Skin of body (tissue), 1 donor: ENCODE measurements at regions not wholly inside any gene's neighbourhood (a gene's known extent, or its start where the extent isn't known, plus 50 kb on each side); places are given as distances from the start of the nearest gene placed in this dataset.
"Not testable (repeated sequence)": the region's sequence is repeated elsewhere in the genome, so short reads cannot be mapped to it uniquely, and the experiment has no call there.

Source experiments
- DNase-seq: peaks from one replicate; lab custom pipeline; 2025; lab: John Stamatoyannopoulos, UW

DNA sequence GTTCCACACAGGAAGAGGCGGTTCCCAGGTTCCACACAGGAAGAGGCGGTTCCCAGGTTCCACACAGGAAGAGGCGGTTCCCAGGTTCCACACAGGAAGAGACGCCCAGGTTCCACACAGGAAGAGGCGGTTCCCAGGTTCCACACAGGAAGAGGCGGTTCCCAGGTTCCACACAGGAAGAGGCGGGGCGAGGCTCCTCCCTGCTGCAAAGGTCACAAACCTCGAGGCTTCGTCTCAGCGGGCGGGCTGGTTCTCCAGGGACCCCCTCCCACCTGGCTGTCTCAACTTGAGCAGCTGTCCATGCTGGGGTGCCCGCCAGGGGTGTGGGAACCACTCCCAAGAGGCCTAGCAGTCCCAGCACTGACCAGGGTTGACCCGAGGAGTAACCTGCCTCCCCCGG lies 94.3 kb upstream of the RUFY1 start:
- not testable (repeated sequence) for DNase-seq

- no peak for DNase-seq
Measured at GRCh38 chr5:179455320-179455719, 95.0 kb upstream of the RUFY1 start.

GRCh38 chr5:179454356-179454755 lies 96.0 kb upstream of the RUFY1 start:
- DNase-seq = no peak

DNA sequence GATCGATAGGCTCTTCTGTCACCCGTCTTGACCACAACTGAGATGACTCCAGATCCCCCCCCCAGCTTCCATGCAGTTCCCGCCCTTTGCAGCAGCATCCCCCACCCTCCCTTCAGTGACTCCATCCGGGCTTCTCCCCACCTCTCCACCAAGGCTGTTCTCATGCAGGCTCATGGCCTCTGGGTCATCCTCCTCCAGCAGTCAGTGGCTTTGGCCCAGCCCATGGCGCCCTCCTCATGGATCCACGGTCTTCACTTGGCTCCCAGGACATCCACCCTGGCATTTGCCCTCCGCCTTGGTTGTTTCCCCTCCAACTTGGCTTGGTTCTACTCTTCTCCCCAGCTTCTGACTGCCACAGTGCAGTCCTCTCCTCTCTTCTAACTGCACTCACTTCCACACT lies 96.7 kb upstream of the RUFY1 start:
- no peak for DNase-seq

DNA sequence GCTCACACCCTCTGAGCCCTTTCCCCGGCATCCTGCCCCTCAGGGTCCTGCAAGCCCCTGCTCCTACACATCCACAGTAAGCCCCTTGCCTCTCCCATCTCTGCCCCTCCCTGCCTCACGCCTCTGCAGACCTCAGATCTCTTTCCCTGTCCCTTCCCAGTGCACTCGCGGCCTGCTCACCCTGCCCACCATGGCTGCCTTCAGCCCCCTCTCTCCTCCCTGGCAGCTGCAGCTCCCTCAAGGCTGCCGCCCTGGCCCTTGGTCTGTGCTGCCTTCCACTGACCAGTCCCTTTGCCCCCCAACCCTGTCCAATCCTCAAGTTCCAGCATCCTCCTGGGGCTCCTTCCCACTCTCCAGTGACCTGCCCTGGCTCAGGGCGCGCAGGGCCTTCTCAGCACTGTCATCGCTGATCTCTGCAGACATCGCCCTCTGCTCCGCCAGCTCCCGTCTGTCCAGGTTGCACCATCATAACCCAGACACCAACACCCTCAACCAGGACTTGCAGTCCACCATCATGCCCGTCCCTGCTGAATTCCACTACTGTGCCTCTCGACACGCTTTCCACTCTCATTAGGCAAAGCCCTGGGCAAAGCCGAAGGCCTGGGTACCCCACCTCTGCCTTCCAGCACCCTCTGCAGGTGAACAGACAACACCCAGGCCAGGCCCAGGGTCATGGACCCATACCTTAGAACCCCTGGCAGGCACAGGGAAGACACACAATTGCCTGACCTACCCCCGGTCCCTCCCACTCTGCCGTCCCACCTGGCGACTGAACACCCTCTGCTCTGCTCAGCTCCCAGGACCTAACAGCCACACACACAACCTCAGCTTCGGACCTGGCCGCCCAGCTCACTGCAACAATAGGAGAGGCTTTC lies 97.8 kb upstream of the RUFY1 start:
- DNase-seq = no peak

- DNase-seq = no peak
Measured at GRCh38 chr5:179451828-179452196, 98.5 kb upstream of the RUFY1 start.

- no peak for DNase-seq
Measured at GRCh38 chr5:179451114-179451827, 99.1 kb upstream of the RUFY1 start.

- DNase-seq = not testable (repeated sequence)
Measured at GRCh38 chr5:179449950-179450349, 100.4 kb upstream of the RUFY1 start.

DNA sequence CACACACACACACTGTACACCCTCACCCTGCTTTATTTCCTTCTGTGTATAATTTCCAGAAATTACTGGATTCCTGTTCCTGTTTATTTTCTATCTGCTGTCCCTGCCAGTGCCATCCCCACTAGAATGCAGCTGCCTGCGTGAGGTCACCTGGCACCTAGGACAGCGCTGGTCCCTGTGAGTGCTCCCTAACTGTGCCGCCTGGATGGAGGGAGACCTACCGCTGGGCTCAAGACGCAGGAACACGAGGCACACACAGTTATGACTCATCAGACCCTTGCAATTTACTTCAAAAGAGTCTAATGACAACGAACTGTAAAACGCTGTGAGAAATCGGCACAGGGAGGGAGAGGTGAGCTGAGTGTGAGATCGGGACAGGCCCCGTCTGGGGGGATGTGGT lies 102.1 kb upstream of the RUFY1 start:
- not testable (repeated sequence) for DNase-seq

DNA sequence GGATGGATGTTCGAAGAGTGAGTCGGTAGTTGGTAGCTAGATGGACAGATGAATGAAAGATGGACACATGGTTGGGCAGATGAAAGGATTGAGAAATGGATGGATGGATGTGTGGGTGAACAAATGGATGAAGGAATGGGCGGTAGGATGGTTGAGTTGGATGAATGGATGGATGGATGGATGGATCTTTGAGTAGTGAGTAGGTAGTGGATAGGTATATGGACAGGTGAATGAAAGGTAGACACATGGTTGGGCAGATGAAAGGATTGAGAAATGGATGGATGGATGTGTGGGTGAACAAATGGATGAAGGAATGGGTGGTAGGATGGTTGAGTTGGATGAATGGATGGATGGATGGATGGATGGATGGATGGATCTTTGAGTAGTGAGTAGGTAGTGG lies 97.0 kb upstream of the ADAMTS2 start:
- not testable (repeated sequence) for DNase-seq

- DNase-seq = no peak
Measured at GRCh38 chr5:179439181-179439985, 94.1 kb upstream of the ADAMTS2 start.

DNA sequence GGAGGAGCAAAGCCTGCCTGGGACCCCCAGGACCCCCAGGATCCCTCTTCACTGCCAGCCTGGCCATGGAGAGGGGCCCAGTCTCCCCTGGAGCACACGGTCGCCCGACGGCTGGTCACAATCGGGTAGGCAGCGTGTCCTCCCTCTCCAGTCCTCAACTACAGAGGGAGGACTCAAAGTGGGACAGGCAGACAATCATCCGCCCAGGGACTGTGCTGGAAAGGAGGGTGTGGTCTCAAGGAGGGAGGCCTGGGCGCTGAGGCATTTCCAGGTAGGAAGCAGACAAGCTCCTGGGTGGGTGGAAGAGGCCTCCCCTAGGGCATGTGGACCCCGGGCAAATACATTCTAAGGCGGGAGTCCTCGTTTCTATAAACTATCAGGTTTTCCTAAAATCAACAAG lies 93.2 kb upstream of the ADAMTS2 start:
- DNase-seq = no peak

DNA sequence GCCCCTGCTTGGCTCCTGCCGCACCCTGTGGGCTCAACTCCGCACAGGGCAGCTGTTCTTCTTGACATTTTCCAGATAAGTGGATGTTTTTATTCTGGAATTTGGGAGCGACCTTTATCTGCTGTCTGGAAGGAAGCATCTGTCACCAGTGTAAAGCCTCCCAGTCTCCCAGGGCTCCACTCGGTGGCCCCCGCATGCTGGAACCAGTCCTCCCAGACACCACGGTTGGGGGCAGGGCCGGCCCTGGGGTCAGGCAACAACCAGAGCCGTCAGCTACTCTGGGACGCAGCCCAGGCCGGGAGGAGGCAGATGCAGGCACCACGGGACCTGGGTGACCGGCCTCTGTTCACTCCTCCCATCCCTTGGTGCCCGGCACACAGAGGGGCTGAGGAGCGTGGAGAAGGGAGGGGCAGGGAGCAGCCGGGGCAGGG lies 92.8 kb upstream of the ADAMTS2 start:
- DNase-seq = no peak

GRCh38 chr5:179437341-179438001 lies 92.2 kb upstream of the ADAMTS2 start:
- DNase-seq = no peak

DNA sequence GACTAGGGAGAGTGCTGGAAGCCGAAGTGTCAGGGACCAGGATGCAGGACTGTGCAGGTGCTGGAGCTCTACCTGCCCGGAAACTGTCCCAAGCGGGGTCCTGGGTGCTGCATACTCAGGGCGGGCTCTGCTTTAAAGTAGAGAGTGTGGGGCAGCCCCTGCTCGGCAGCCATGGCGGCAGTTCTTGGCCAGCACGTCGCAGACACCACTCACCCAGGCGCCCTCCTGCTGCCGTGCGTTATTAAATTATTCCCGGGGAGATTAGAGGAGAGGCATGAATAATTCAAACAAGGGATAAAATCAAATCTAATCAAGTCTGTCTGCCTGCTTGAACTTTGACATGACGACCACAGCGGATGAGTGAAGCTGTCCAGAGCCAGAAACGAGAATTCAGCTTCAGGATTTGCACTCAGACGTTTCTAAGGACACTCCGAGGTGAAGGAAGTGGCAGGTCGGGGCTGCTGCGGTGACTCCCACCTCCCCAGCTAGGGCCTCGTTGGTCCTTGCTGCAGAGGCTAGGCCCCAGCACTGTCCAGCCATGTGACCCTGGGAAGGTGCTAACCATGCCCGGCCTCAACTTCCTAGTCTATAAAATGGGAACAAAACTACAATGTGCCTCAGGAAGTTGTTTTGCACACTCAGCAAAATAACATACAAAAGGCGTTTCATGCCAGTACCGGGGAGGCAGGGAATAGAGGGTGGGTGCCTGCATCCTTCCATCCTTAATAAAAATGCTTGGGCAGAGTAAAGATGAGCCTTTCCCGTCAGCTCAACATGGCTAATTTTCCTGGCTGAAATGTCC lies 91.3 kb upstream of the ADAMTS2 start:
- DNase-seq = no peak

DNA sequence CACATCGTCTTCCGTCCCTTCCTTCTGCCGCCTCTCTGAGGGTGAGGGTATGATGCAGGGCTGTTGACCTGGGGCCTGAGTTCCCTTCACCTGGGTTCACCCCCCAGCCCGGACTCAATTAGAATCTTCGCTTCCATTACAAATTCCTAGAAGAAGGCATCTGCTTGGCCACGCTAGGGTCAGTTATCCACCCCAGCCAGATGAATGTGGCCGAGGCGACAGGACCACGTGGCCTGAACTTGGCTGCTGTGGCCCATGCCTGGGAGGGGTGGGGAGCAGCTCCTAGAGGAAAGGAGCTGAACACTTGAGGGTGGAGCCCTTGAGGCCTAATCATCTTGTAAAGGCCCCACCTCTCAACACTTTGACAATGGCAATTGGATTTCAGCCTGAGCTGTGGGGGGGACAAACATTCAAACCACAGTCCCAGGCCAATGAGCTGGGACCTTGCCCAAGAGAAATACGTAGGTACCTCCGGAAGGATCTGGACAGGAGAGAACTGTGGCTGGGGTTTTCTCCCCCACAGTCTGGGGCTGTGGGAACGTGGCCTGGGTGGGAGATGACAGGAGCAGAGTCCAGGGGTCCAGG lies 90.6 kb upstream of the ADAMTS2 start:
- DNase-seq = no peak

DNA sequence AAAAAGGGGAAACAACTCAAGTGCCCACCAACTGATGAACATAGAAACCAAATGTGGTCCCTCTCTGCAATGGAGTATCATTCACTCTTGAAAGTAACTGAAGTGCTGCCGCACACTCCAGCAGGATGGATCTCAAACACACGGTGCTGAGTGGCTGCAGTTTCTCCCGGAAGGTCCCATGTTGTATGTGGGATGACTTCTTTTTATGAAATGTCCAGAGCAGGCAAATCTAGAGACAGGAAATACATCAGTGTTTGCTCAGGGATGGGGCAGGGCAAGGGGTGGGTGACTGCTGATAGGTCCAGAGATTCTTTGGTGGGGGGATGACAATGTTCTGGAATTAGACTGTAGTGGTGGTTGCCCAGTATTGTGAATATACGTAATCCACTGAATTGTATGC lies 89.9 kb upstream of the ADAMTS2 start:
- DNase-seq = no peak

GRCh38 chr5:179432547-179432946 lies 87.3 kb upstream of the ADAMTS2 start:
- DNase-seq = no peak

DNA sequence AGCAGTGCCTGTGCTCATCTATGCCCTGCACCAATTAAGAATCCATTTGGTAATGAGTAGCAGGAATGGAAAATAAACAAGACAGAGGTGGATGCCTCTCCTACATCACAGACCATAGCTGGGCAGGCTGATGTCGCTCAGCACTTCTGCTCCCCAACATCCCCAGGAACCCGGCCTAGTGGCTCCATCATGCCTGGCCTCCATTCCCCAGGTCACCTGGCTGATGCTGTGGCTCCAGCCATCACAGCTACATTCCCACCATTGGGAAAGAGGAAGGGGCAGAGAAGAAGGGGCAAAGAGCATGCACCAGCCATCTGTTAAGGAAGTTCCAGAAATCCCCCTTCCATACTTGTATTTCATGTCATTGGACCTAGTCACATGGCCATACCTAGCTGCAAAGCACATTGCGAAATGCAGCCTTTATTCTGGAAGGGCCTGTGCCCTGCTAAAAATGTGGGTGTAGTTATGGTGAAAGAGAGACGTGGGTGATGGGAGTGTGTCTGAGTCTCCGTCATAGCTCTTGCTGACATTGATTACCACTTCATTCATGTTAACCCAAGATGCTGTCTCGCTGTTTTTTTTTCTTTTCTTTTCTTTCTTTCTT lies 86.1 kb upstream of the ADAMTS2 start:
- DNase-seq = no peak
